ENCODE measurements at regions not wholly inside any gene's neighbourhood (a gene's known extent, or its start where the extent isn't known, plus 50 kb on each side); places are given as distances from the start of the nearest gene placed in this dataset.
A peak's percentile ranks its signal among the peaks of the same experiment; 100 is the strongest.

DNA sequence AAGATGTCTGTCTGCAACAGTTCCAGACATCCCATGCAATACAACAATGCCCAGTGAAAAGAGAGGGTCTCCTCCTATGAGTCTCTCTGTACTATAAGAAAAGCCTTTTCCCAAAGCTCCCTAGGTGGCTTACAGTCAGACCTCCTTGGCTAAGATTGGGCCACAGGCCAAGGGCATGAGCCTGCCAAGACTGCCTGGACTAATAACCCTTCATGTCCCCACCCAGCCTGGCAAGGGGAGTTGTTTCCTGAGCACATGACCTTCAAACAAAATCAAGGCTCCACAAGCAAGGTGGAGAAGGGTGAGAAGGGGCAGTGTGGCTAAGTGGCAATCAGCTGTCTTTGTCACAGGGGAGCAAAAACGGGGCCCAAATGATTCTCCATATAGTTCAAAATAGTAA lies 75.6 kb upstream of the ZSWIM6 start:
- peak; percentile 67 for ATAC-seq (ENCODE audit: low FRiP score)
- WGBS, 2 donors = 29 to 35% methylated on average over 1 of the region's 1 CpG
- intact Hi-C loops (cut with DNase I) = no loop called here

DNA sequence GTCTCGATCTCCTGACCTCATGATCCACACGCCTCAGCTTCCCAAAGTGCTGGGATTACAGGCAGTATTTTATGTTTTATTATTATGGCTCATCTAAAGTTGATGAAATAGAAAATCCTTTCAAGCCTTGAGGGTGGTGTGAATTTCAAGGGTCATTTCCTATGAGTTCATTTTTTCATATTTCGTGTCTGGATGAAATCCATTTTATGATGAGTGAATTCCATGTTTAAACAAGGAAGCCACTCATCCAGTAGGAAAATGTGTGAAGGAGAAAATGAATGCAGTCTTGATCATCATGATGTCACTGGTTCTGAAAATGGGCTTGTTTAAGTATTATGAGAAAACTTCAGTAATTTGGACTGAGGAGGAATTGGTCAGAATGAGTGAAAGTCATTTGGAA lies 74.6 kb upstream of the ZSWIM6 start:
- H3K27me3 ChIP-seq (ENCODE audit: control insufficient read depth in 1 of 2, insufficient read depth in 2 of 2, low read length in 1 of 2) = no peaks in the 10 kb centered on the region
- no peaks in the 10 kb centered on the region for H3K9me3 ChIP-seq (ENCODE audit: control insufficient read depth, low read length)
- intact Hi-C loops (cut with DNase I) = no loop called here
- H3K4me1 ChIP-seq (ENCODE audit: control insufficient read depth in 1 of 2, insufficient read depth in 2 of 2, low read length in 2 of 2) = no peaks in the 10 kb centered on the region
- ATAC-seq (ENCODE audit: low FRiP score) (no peak), DNase-seq (no peak)
- H3K4me3 ChIP-seq (ENCODE audit: low read length in 2 of 2) = no peak overlapping the region
- no peak overlapping the region for H3K27ac ChIP-seq (ENCODE audit: low read depth in 1 of 2, low read length in 2 of 2)
- no peaks in the 10 kb centered on the region for H3K36me3 ChIP-seq (ENCODE audit: control insufficient read depth in 1 of 2, insufficient read depth in 2 of 2, low read length in 1 of 2)
- 80 to 85% methylated on average over 3 of the region's 3 CpGs for WGBS, 2 donors

More for the DNA sequence above, 75.6 kb upstream of the ZSWIM6 start:
- DNase-seq = peak; percentile 63 to 78
- Histone ChIP-seq H3K9me3 (ENCODE audit: control insufficient read depth, low read length) (no peaks in the 10 kb centered on the region), H3K27me3 (ENCODE audit: control insufficient read depth in 1 of 2, insufficient read depth in 2 of 2, low read length in 1 of 2) (no peaks in the 10 kb centered on the region), H3K36me3 (ENCODE audit: control insufficient read depth in 1 of 2, insufficient read depth in 2 of 2, low read length in 1 of 2) (no peaks in the 10 kb centered on the region), H3K4me1 (ENCODE audit: control insufficient read depth in 1 of 2, insufficient read depth in 2 of 2, low read length in 2 of 2) (no peaks in the 10 kb centered on the region), H3K4me3 (ENCODE audit: low read length in 2 of 2) (no peak overlapping the region), H3K27ac (ENCODE audit: low read depth in 1 of 2, low read length in 2 of 2) (no peak overlapping the region)

DNA sequence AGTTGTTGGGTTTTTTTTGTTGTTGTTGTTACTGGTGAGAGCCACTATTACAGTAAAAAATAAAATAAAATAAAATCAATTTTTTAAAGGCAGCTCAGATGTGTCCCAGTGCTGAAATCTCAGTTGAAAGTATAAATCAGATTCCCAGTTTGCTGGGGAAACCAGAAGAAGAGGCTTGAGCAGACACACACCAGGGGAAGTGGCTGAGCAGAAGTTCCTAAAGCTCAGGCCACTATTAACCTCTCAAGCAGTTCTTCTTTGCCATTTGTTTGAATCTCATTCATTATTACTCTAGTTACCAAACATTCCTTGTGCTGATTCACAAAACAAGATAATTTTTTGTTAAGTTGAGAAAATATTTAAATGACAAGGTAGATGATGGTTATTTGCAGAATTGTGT lies 70.9 kb upstream of the ZSWIM6 start:
- Histone ChIP-seq H3K27me3 (ENCODE audit: control insufficient read depth in 1 of 2, insufficient read depth in 2 of 2, low read length in 1 of 2) (no peaks in the 10 kb centered on the region), H3K4me1 (ENCODE audit: control insufficient read depth in 1 of 2, insufficient read depth in 2 of 2, low read length in 2 of 2) (no peaks in the 10 kb centered on the region), H3K4me3 (ENCODE audit: low read length in 2 of 2) (no peak overlapping the region), H3K36me3 (ENCODE audit: control insufficient read depth in 1 of 2, insufficient read depth in 2 of 2, low read length in 1 of 2) (no peaks in the 10 kb centered on the region), H3K27ac (ENCODE audit: low read depth in 1 of 2, low read length in 2 of 2) (no peak overlapping the region), H3K9me3 (ENCODE audit: control insufficient read depth, low read length) (no peaks in the 10 kb centered on the region)
- DNase-seq (no peak), ATAC-seq (ENCODE audit: low FRiP score) (no peak)
- intact Hi-C loops (cut with DNase I) = no loop called here

DNA sequence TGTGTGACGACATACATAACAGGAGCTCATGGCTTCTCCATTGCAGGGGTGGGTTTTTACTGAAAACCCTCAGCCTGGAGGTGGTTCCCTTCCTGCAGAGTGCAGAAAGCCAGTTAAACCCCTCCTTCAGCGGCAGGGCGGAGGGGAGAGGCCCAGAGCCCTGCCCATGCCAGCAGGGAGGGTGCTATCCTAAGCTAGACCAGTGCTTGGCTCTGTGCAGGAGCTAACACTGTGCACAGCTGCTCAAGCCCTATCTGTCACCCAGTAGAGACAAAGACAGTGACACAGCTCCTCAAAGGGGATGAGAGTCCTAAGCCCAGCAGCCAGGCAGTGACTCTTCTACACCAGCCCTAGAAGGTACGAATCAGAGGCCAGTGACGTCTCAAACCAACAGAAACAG lies 70.0 kb upstream of the ZSWIM6 start:
- ATAC-seq (ENCODE audit: low FRiP score) = no peak
- WGBS, 2 donors = 88 to 91% methylated on average over 5 of the region's 5 CpGs

DNA sequence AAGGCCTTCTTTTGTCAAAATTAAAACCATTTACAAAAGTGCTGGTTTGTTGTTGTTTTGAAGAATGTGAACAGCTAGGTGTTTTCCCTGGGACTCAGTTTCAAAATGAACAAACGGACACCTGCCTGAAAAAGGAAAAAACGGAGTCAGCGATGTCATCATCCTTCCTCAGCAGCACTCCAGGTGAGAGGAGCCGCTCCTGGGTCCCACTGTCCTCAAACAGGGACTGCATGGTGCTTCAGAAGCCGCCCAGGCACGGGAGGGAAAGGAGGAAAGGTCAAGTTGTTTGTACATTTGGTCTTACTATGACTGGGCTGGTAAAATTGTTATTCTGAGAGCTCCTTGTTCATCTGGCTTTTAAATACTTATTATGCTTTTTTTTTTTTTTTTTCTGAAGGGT lies 69.0 kb upstream of the ZSWIM6 start:
- no peaks in the 10 kb centered on the region for H3K27me3 ChIP-seq (ENCODE audit: control insufficient read depth in 1 of 2, insufficient read depth in 2 of 2, low read length in 1 of 2)
- no peak overlapping the region for H3K4me3 ChIP-seq (ENCODE audit: low read length in 2 of 2)
- 68 to 82% methylated on average over 6 of the region's 6 CpGs for WGBS, 2 donors
- ATAC-seq (ENCODE audit: low FRiP score) (no peak), DNase-seq (no peak)
- no peaks in the 10 kb centered on the region for H3K9me3 ChIP-seq (ENCODE audit: control insufficient read depth, low read length)
- intact Hi-C loops (cut with DNase I) = no loop called here
- no peaks in the 10 kb centered on the region for H3K36me3 ChIP-seq (ENCODE audit: control insufficient read depth in 1 of 2, insufficient read depth in 2 of 2, low read length in 1 of 2)
- no peak overlapping the region for H3K27ac ChIP-seq (ENCODE audit: low read depth in 1 of 2, low read length in 2 of 2)
- H3K4me1 ChIP-seq (ENCODE audit: control insufficient read depth in 1 of 2, insufficient read depth in 2 of 2, low read length in 2 of 2) = no peaks in the 10 kb centered on the region

More for the DNA sequence above, 70.0 kb upstream of the ZSWIM6 start:
- H3K4me1 ChIP-seq (ENCODE audit: control insufficient read depth in 1 of 2, insufficient read depth in 2 of 2, low read length in 2 of 2) = no peaks in the 10 kb centered on the region
- DNase-seq = no peak
- no peaks in the 10 kb centered on the region for H3K36me3 ChIP-seq (ENCODE audit: control insufficient read depth in 1 of 2, insufficient read depth in 2 of 2, low read length in 1 of 2)
- no peaks in the 10 kb centered on the region for H3K27me3 ChIP-seq (ENCODE audit: control insufficient read depth in 1 of 2, insufficient read depth in 2 of 2, low read length in 1 of 2)
- H3K9me3 ChIP-seq (ENCODE audit: control insufficient read depth, low read length) = no peaks in the 10 kb centered on the region
- intact Hi-C loops (cut with DNase I) = no loop called here
- H3K4me3 ChIP-seq (ENCODE audit: low read length in 2 of 2) = no peak overlapping the region
- H3K27ac ChIP-seq (ENCODE audit: low read depth in 1 of 2, low read length in 2 of 2) = no peak overlapping the region

DNA sequence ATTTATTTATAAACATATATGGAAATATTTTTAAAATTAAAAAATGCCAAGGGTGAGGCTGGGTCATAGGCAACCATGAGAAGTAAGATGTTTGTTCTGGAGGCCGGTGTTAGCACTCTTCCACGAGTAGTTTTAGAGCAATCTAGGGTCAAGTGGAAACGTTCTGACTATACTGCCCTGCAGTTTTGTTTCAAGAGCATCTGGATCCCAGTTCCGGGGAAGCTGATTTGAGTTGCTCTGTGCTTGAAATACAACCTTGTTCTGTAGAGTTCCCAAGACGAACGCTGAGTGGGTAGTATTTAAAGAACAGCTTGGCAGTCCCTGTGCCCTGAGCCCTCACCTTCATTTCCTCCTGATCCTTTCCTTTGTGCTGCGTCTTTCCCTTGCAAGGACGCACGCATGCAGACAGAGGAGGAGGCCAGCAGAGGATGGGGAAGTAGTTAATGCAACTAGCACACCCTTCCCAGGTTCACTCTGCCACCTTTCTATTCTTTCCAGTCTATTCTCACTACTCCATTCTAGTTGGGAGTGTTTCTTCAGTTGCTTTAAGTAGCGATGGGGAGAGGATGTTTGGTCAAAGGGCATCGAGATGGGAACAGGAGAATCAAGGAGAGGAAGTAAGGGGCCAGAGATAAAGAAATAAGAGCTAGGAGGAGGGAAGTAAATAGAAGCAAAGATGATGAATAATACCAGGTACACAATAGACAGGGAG lies 68.3 kb upstream of the ZSWIM6 start:
- Histone ChIP-seq H3K27me3 (ENCODE audit: control insufficient read depth in 1 of 2, insufficient read depth in 2 of 2, low read length in 1 of 2) (no peaks in the 10 kb centered on the region), H3K4me1 (ENCODE audit: control insufficient read depth in 1 of 2, insufficient read depth in 2 of 2, low read length in 2 of 2) (no peaks in the 10 kb centered on the region), H3K4me3 (ENCODE audit: low read length in 2 of 2) (no peak overlapping the region), H3K36me3 (ENCODE audit: control insufficient read depth in 1 of 2, insufficient read depth in 2 of 2, low read length in 1 of 2) (no peaks in the 10 kb centered on the region), H3K9me3 (ENCODE audit: control insufficient read depth, low read length) (no peaks in the 10 kb centered on the region), H3K27ac (ENCODE audit: low read depth in 1 of 2, low read length in 2 of 2) (no peak overlapping the region)
- DNase-seq (no peak), ATAC-seq (ENCODE audit: low FRiP score) (no peak)
- 45 to 46% methylated on average over 11 of the region's 11 CpGs for WGBS, 2 donors
- intact Hi-C loops (cut with DNase I) = no loop called here

DNA sequence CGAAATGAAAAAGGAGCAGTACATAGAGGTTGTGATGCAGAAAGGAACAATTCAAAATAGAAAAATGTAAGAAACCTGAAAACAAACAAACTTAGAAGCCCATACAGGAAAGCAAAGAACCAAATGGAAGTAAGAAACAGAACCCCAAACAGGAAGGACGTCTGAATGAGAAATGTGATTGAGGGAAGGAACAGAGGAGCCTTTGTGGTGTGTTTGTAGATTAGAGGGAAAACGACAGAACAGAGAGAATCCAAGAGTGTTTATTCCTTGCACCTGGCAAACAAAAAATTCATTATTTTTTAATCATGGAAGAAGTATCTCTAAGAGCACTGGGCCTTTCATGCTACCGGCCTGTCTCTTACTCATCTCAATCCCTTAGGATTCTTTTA lies 67.8 kb upstream of the ZSWIM6 start:
- DNase-seq = no peak
- intact Hi-C loops (cut with DNase I) = no loop called here
- no peak for ATAC-seq (ENCODE audit: low FRiP score)
- WGBS, 2 donors = 84 to 86% methylated on average over 4 of the region's 4 CpGs
- no peaks in the 10 kb centered on the region for H3K36me3 ChIP-seq (ENCODE audit: control insufficient read depth in 1 of 2, insufficient read depth in 2 of 2, low read length in 1 of 2)
- no peak overlapping the region for H3K4me3 ChIP-seq (ENCODE audit: low read length in 2 of 2)
- H3K27ac ChIP-seq (ENCODE audit: low read depth in 1 of 2, low read length in 2 of 2) = no peak overlapping the region
- H3K4me1 ChIP-seq (ENCODE audit: control insufficient read depth in 1 of 2, insufficient read depth in 2 of 2, low read length in 2 of 2) = no peaks in the 10 kb centered on the region
- no peaks in the 10 kb centered on the region for H3K27me3 ChIP-seq (ENCODE audit: control insufficient read depth in 1 of 2, insufficient read depth in 2 of 2, low read length in 1 of 2)
- no peaks in the 10 kb centered on the region for H3K9me3 ChIP-seq (ENCODE audit: control insufficient read depth, low read length)

DNA sequence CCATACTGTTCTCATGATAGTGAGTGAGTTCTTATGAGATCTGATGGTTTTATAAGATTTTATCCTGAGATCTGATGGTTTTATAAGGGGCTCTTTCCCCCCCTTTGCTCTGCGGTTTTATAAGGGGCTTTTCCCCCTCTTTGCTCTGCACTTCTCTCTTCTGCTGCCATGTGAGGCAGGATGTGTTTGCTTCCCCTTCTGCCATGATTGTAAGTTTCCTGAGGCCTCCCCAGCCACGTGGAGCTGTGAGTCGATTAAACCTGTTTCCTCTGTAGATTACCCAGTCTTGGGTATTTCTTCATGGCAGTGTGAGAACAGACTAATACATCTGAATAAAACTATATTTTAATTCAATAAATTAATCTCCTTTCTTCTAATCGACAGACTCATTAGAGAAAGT lies 64.9 kb upstream of the ZSWIM6 start:
- no peak overlapping the region for H3K4me3 ChIP-seq (ENCODE audit: low read length in 2 of 2)
- no peak overlapping the region for H3K27ac ChIP-seq (ENCODE audit: low read depth in 1 of 2, low read length in 2 of 2)
- 77 to 80% methylated on average over 4 of the region's 4 CpGs for WGBS, 2 donors
- intact Hi-C loops (cut with DNase I) = no loop called here
- no peaks in the 10 kb centered on the region for H3K4me1 ChIP-seq (ENCODE audit: control insufficient read depth in 1 of 2, insufficient read depth in 2 of 2, low read length in 2 of 2)
- ATAC-seq (ENCODE audit: low FRiP score) (no peak), DNase-seq (no peak)
- no peaks in the 10 kb centered on the region for H3K27me3 ChIP-seq (ENCODE audit: control insufficient read depth in 1 of 2, insufficient read depth in 2 of 2, low read length in 1 of 2)
- no peaks in the 10 kb centered on the region for H3K36me3 ChIP-seq (ENCODE audit: control insufficient read depth in 1 of 2, insufficient read depth in 2 of 2, low read length in 1 of 2)
- no peaks in the 10 kb centered on the region for H3K9me3 ChIP-seq (ENCODE audit: control insufficient read depth, low read length)

DNA sequence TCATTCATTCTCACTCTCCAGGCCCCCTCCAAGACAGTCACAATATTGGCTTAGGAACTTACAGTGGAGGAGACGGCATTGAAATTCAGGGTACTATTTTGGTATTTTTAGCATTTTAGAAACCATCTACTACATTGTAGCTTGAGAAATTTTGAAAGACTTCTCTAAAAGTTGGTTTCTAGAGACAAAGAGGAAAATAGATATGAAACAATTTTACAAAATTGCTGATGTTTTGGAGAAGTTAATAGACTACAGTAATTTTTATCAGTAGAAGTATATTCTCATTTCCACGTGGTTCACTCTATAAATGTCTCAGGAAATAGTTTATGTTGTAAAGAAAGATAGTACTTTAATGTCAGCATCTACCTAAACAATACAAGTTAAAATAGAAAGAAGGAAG lies 63.2 kb upstream of the ZSWIM6 start:
- intact Hi-C loops (cut with DNase I) = no loop called here
- no peaks in the 10 kb centered on the region for H3K4me1 ChIP-seq (ENCODE audit: control insufficient read depth in 1 of 2, insufficient read depth in 2 of 2, low read length in 2 of 2)
- H3K27ac ChIP-seq (ENCODE audit: low read depth in 1 of 2, low read length in 2 of 2) = no peak overlapping the region
- no peaks in the 10 kb centered on the region for H3K36me3 ChIP-seq (ENCODE audit: control insufficient read depth in 1 of 2, insufficient read depth in 2 of 2, low read length in 1 of 2)
- no peak overlapping the region for H3K4me3 ChIP-seq (ENCODE audit: low read length in 2 of 2)
- no peak for DNase-seq
- H3K9me3 ChIP-seq (ENCODE audit: control insufficient read depth, low read length) = no peaks in the 10 kb centered on the region
- 29 to 34% methylated on average over 2 of the region's 2 CpGs for WGBS, 2 donors
- no peak for ATAC-seq (ENCODE audit: low FRiP score)
- no peaks in the 10 kb centered on the region for H3K27me3 ChIP-seq (ENCODE audit: control insufficient read depth in 1 of 2, insufficient read depth in 2 of 2, low read length in 1 of 2)

All from aorta (tissue), 5 donors.